ENCODE measurements at regions not wholly inside any gene's neighbourhood (a gene's known extent, or its start where the extent isn't known, plus 50 kb on each side); places are given as distances from the start of the nearest gene placed in this dataset.

DNA sequence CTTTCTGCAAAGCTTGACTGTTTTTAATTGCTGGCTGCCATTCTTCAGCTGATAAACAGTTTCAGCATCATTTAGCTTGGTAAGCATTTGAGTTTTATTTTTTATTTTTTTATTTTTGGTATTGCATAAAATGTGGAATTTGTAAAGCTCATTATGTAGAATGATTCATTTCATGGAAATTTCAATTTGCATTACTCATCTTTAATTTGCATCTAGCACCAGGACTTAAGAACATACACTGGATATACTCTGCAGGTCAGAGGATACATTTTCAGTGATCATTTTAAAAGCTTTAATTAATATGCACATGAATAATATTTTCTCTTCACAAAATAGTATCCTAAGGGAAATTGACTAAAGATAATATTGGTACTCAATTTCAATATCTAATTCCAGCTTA is 732.4 kb upstream of the BCHE start:
- no peak for TF ChIP-seq POLR2A (IDR thresholded peaks at IDR 0.05; ENCODE audit: low read depth, low read length)
- TF ChIP-seq POLR2AphosphoS5 (IDR thresholded peaks at IDR 0.05; ENCODE audit: low read depth, low read length), result no peak
